Esophagus squamous epithelium (tissue), 4 donors: ENCODE measurements at regions not wholly inside any gene's neighbourhood (a gene's known extent, or its start where the extent isn't known, plus 50 kb on each side); places are given as distances from the start of the nearest gene placed in this dataset.

ENCODE experiments used
- CTCF ChIP-seq, 6 experiments: fragments of 450-650 bp in 4 of 6; fragments of 200-600 bp in 2 of 6; sonication (generic) in 2 of 6; IDR thresholded peaks; one replicate each; pipeline ENCODE4 v1.5.1; 2016 to 2019; ENCODE audit warnings: antibody characterized with exemption in 6 of 6, mild to moderate bottlenecking in 4 of 6, moderate library complexity in 4 of 6
- POLR2A ChIP-seq, 4 donors: fragments of 450-650 bp; IDR thresholded peaks; one replicate each; pipeline ENCODE4 v1.6.1; 2017; ENCODE audit warnings: antibody characterized with exemption in 4 of 4, mild to moderate bottlenecking in 4 of 4, moderate library complexity in 3 of 4

- TF ChIP-seq CTCF (IDR thresholded peaks at IDR 0.05) (no peak), POLR2A (IDR thresholded peaks at IDR 0.05) (no peak)
These were observed 467.3 kb downstream of the IRS2 start for GRCh38 chr13:109318945-109319590.
